Stimulated activated CD8-positive, alpha-beta memory T cell treated with anti-CD3 and anti-CD28 coated beads, Interleukin-15, amount 100 ng/mL, for 48 hours (primary cell): ENCODE measurements at regions not wholly inside any gene's neighbourhood (a gene's known extent, or its start where the extent isn't known, plus 50 kb on each side); places are given as distances from the start of the nearest gene placed in this dataset.

Experiments
- DNase-seq, 2 donors: peaks; one replicate each; pipeline ENCODE4 v3.0.0-alpha.2; 2020; ENCODE audit warnings: low read depth in 2 of 2

GRCh38 chr4:123939621-123940020 lies 543.0 kb downstream of the SPRY1 start:
- DNase-seq: no peak

- no peak for DNase-seq
These were observed 544.0 kb downstream of the SPRY1 start for GRCh38 chr4:123940604-123941003.

GRCh38 chr4:123941306-123941705 lies 544.7 kb downstream of the SPRY1 start:
- no peak for DNase-seq

- no peak for DNase-seq
These were observed 547.4 kb downstream of the SPRY1 start for GRCh38 chr4:123943976-123944375.

GRCh38 chr4:123945301-123945700 lies 548.7 kb downstream of the SPRY1 start:
- no peak for DNase-seq

- DNase-seq: no peak
These were observed 553.9 kb downstream of the SPRY1 start for GRCh38 chr4:123950530-123950929.

- DNase-seq: no peak
These were observed 556.1 kb downstream of the SPRY1 start for GRCh38 chr4:123952530-123953274.

- no peak for DNase-seq
These were observed 557.0 kb downstream of the SPRY1 start for GRCh38 chr4:123953566-123953965.

GRCh38 chr4:123954220-123954619 lies 557.6 kb downstream of the SPRY1 start:
- DNase-seq: no peak

- no peak for DNase-seq
These were observed 558.7 kb downstream of the SPRY1 start for GRCh38 chr4:123955167-123955800.

- DNase-seq: no peak
These were observed 559.6 kb downstream of the SPRY1 start for GRCh38 chr4:123956204-123956603.

- DNase-seq: no peak
These were observed 570.6 kb downstream of the SPRY1 start for GRCh38 chr4:123966990-123967769.

- no peak for DNase-seq
These were observed 575.4 kb downstream of the SPRY1 start for GRCh38 chr4:123972031-123972430.

- DNase-seq: no peak
These were observed 578.0 kb downstream of the SPRY1 start for GRCh38 chr4:123974386-123975149.

GRCh38 chr4:123976285-123976684 lies 579.7 kb downstream of the SPRY1 start:
- no peak for DNase-seq

- DNase-seq: no peak
These were observed 580.2 kb downstream of the SPRY1 start for GRCh38 chr4:123976819-123977218.

GRCh38 chr4:123977641-123978081 lies 581.1 kb downstream of the SPRY1 start:
- no peak for DNase-seq

GRCh38 chr4:123978637-123979036 lies 582.0 kb downstream of the SPRY1 start:
- DNase-seq: no peak

GRCh38 chr4:123980736-123981300 lies 584.2 kb downstream of the SPRY1 start:
- DNase-seq: no peak

GRCh38 chr4:123984886-123985285 lies 588.3 kb downstream of the SPRY1 start:
- DNase-seq: no peak

GRCh38 chr4:123986268-123986798 lies 589.7 kb downstream of the SPRY1 start:
- DNase-seq: no peak
